Glutamatergic neuron (in vitro differentiated cells): ENCODE measurements at regions not wholly inside any gene's neighbourhood (a gene's known extent, or its start where the extent isn't known, plus 50 kb on each side); places are given as distances from the start of the nearest gene placed in this dataset.

Source experiments
- DNase-seq: peaks from one replicate; pipeline ENCODE4 v3.0.0; 2022
- H3K27ac Mint-ChIP-seq: one replicate; pipeline ENCODE4 v1.8.0; 2020; ENCODE audit warnings: mild to moderate bottlenecking, mixed read lengths, inconsistent platforms; ENCODE audit not compliant: unreplicated experiment
- H3K27me3 Mint-ChIP-seq: one replicate; pipeline ENCODE4 v1.8.0; 2020; ENCODE audit warnings: mild to moderate bottlenecking, moderate library complexity, mixed read lengths, inconsistent platforms; ENCODE audit not compliant: unreplicated experiment
- H3K36me3 Mint-ChIP-seq: one replicate; pipeline ENCODE4 v1.8.0; 2020; ENCODE audit warnings: mild to moderate bottlenecking, mixed read lengths, inconsistent platforms; ENCODE audit not compliant: unreplicated experiment
- H3K4me1 Mint-ChIP-seq: one replicate; pipeline ENCODE4 v1.8.0; 2020; ENCODE audit warnings: mild to moderate bottlenecking, low read depth, mixed read lengths, inconsistent platforms; ENCODE audit not compliant: unreplicated experiment
- H3K4me3 Mint-ChIP-seq: one replicate; pipeline ENCODE4 v1.8.0; 2020; ENCODE audit warnings: mild to moderate bottlenecking, mixed read lengths, inconsistent platforms; ENCODE audit not compliant: unreplicated experiment
- H3K9me3 Mint-ChIP-seq: one replicate; pipeline ENCODE4 v1.8.0; 2020; ENCODE audit warnings: mild to moderate bottlenecking, moderate library complexity, mixed read lengths, inconsistent platforms; ENCODE audit not compliant: unreplicated experiment
- CTCF ChIP-seq: fragments of 200-600 bp; sonication (generic); IDR thresholded peaks from one replicate; pipeline ENCODE4 v1.5.0; 2021; ENCODE audit not compliant: partially characterized antibody, unreplicated experiment

DNA sequence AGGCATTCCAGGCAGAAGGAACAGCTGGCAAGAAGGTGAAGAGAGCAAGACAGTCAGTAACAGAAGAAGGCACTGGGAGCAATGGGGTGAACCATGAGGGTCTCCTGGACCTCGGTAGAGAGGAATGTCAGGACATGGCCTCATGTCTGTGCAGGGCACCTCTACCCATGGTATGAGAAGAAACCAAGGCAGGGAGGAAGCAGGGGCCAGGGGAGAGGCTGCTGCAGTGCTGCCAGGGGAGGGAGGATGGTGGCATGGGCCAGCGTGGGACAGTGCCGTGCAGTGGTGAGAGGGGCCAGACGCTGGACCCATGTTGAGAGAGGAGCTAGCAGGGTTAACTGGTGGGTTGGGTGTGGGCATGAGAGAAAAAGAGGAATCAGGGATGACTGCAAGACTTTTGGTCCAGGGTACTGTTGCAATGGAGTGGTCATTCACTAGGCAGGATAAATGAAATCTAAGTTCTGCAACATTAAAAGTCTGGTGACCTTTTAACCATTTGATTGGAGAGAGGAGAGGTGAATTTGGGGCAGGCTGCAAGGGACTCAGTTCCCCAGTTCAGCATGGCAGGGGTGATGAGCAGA is 577.6 kb downstream of the MATN1 start:
- Mint-ChIP-seq H3K4me1 (no peaks in the 10 kb centered on the region), H3K4me3 (no peak overlapping the region), H3K27me3 (peaks cover 2% of the 10 kb centered on the region), H3K9me3 (peaks cover 5% of the 10 kb centered on the region), H3K36me3 (no peaks in the 10 kb centered on the region), H3K27ac (no peak overlapping the region)
- DNase-seq = no peak
- no peak for TF ChIP-seq CTCF

DNA sequence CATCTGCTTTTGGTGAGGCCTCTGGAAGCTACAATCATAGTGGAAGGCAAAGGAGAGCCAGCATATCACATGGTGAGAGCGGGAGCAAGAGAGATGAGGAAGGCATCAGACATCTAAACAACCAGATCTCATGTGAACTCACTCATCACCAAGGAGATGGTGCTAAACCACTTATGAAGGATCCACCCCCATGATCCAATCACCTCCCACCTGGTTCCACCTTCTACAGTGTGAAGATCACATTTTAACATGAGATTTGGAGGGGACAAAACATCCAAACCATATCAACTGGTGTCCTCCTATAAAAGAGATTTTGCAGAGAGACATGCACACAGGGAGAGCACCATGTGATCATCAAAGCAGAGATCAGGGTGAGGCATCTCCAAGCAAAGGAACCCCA is 578.6 kb downstream of the MATN1 start:
- no peaks in the 10 kb centered on the region for H3K36me3 Mint-ChIP-seq
- no peak overlapping the region for H3K4me3 Mint-ChIP-seq
- no peaks in the 10 kb centered on the region for H3K4me1 Mint-ChIP-seq
- TF ChIP-seq CTCF = no peak
- H3K9me3 Mint-ChIP-seq = peaks cover 3% of the 10 kb centered on the region
- peaks cover 2% of the 10 kb centered on the region for H3K27me3 Mint-ChIP-seq
- no peak overlapping the region for H3K27ac Mint-ChIP-seq
- no peak for DNase-seq

GRCh38 chr1:30143517-30143916 is 579.9 kb downstream of the MATN1 start:
- DNase-seq = no peak
- H3K36me3 Mint-ChIP-seq = no peaks in the 10 kb centered on the region
- no peak overlapping the region for H3K4me3 Mint-ChIP-seq
- H3K9me3 Mint-ChIP-seq = peaks cover 3% of the 10 kb centered on the region
- no peak overlapping the region for H3K27ac Mint-ChIP-seq
- peaks cover 2% of the 10 kb centered on the region for H3K27me3 Mint-ChIP-seq
- no peaks in the 10 kb centered on the region for H3K4me1 Mint-ChIP-seq
- TF ChIP-seq CTCF = no peak

- no peaks in the 10 kb centered on the region for H3K27me3 Mint-ChIP-seq
Observed at GRCh38 chr1:30140566-30140965, 582.8 kb downstream of the MATN1 start.

More at GRCh38 chr1:30140566-30140965, 582.8 kb downstream of the MATN1 start:
- H3K9me3 Mint-ChIP-seq = peaks cover 3% of the 10 kb centered on the region
- H3K36me3 Mint-ChIP-seq = no peaks in the 10 kb centered on the region
- H3K4me3 Mint-ChIP-seq = no peak overlapping the region
- no peak overlapping the region for H3K27ac Mint-ChIP-seq
- no peak for TF ChIP-seq CTCF
- DNase-seq = no peak
- no peaks in the 10 kb centered on the region for H3K4me1 Mint-ChIP-seq
